ENCODE measurements at regions not wholly inside any gene's neighbourhood (a gene's known extent, or its start where the extent isn't known, plus 50 kb on each side); places are given as distances from the start of the nearest gene placed in this dataset.

DNA sequence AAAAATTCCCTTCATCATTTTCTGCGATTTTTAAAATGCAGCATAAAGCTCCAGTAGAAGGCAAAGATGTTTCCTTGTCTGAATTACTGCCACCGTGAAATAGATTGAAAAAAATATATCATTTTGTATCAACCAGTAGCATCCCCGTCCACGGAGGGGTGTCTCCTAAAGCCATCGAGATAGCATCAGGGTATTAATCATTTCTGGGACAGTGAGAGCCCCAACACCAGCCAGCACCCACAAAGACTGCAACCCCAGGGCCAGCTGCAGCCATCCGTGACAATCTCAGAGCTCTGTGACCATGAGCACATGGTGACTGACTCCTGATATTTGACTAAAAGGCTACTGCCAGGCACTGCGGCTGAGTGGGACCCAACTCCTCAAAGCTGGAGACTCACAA lies 64.1 kb upstream of the SIX3 start:
- DNase-seq (ENCODE audit: low read depth in 2 of 2) = no peak

DNA sequence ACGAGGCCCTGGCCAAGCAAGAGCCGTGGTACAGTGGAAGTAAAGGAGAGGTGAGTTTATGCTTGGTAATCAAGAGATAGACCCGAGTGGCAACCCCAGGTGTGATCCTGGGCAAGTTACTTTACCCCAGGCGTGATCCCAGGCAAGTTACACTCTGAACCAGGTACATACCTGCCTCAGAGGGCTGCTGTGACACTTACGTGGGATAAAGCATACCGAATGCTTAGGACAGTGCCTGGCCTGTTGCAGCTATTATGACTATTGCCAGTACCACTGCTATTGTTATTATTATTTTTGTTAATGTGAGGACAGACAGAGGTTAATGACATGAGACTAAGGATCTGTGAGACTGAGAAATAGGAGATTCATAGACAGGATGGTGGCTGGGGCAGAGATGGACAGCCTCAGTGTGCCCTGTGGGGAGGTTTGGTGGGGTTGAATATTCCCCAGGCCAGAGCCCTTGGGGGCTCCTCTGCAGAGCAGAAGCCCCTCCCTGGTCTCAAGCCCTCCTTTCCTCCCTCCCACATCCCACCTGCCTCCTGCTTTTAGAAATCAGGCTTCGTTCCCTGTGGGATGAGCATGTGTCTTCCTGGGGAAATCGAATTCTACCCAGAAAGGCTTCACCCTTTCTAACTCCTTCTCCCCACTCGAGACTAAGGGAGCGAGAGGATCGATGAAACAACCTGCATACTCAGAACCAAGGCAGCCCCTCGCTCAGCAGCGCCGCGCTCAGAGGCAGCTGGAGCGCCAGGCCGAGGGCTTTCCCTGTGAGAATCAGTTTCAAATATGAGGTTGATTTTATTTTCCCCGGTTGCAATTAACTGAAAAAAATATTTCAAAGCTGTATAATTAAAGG lies 62.0 kb upstream of the SIX3 start:
- DNase-seq (ENCODE audit: low read depth in 2 of 2) = no peak

DNA sequence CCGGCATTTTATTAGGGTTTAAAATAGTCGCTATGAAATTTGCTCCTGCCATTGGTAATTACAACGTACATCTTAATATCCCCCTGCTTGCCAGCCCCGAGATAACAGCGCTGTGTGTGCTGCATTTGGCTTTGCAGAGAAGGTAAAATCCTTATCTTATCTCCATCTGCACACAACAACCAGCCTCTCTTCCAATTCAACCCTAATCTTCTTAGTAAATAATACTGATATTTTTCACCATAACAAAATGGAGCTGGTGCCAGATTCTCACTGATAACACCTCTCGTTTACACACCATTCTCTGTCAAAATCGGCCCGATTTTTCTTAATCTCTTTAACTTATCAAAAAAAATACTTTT lies 61.4 kb upstream of the SIX3 start:
- no peak for DNase-seq (ENCODE audit: low read depth in 2 of 2)

GRCh38 chr2:44881856-44882255 lies 59.6 kb upstream of the SIX3 start:
- DNase-seq (ENCODE audit: low read depth in 2 of 2) = no peak

- DNase-seq (ENCODE audit: low read depth in 2 of 2) = no peak
These were observed 58.1 kb upstream of the SIX3 start for GRCh38 chr2:44883356-44883755.

DNA sequence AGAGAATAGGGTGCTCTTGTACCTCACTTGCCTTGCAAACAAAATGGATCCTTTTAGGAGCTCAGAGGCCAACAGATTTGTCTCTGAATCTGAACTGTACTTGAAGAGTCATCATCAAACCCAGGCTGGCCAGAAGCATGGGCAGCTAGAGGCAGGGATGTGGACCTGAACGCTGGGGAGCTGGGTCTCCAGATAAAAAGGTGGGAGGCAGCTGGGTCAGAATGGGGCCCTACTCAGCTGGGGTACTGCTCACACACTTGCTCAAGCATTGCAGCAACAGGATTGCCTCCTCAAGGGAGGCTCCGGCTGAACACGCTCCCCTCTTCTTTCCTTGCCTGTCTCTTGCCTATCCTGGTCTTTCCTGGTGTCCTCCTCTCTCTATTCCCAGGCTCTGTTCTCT lies 57.3 kb upstream of the SIX3 start:
- no peak for DNase-seq (ENCODE audit: low read depth in 2 of 2)

DNA sequence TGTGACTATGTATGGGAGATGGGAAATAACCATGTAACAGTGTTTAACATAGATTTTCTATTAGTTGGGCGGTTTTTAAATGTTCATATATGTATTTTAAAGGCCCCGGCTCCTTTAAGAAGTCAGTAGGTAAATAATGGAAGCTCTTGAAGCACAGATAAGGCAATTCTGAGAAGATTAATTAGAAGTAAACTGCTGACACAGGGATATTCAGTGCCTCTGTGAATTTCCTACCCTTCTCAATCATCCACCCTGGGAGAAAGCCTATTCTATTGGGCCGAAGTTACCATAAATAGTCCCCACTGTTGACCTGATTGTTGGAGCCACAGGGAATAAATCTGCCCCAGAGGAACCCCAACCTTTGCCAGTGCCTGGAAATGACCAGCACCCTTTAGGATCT lies 56.8 kb upstream of the SIX3 start:
- no peak for DNase-seq (ENCODE audit: low read depth in 2 of 2)

DNA sequence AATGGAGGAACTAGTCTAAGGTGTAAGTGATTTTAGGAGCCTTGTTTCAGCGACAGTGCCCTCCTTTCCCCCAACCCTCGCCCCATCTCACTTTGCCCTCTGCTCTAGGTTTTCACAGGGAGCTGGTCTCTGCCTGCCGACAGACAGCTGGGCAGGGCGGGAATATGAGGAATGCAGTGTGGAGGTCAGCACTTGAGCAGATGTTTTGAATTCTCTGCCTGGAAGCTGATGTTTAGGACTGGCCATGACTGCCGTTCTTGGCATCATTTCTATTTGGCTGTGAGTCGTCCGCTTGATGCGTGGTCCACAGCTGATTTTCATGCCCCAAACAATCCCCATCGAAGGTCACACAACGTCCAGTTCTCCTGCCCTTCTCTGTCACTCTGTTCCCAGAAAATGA lies 55.1 kb upstream of the SIX3 start:
- no peak for DNase-seq (ENCODE audit: low read depth in 2 of 2)

GRCh38 chr2:44889096-44889495 lies 52.4 kb upstream of the SIX3 start:
- DNase-seq (ENCODE audit: low read depth in 2 of 2) = no peak

All from lung microvascular endothelial cell (primary cell).